Right atrium auricular region (tissue), 2 donors: ENCODE measurements at regions not wholly inside any gene's neighbourhood (a gene's known extent, or its start where the extent isn't known, plus 50 kb on each side); places are given as distances from the start of the nearest gene placed in this dataset.

Experiments
- DNase-seq: peaks from one replicate; pipeline ENCODE4 v3.0.0-alpha.2; 2019; ENCODE audit warnings: low spot score
- H3K27ac ChIP-seq, 2 donors: fragments of 200-600 bp; sonication (generic); 1 replicate in 1 of 2; 2 replicates in 1 of 2; pipeline ENCODE4 v1.5.1; 2016 to 2019
- H3K27me3 ChIP-seq, 2 donors: fragments of 200-600 bp; sonication (generic); one replicate each; pipeline versions ENCODE4 v1.5.1 to v1.6.0; 2017 to 2019
- H3K36me3 ChIP-seq: fragments of 200-600 bp; sonication (generic); one replicate; pipeline ENCODE4 v1.5.1; 2016
- H3K4me1 ChIP-seq, 2 donors: fragments of 200-600 bp; sonication (generic); one replicate each; pipeline versions ENCODE4 v1.5.1 to v1.6.0; 2017 to 2019
- H3K4me3 ChIP-seq, 2 donors: fragments of 200-600 bp; sonication (generic); 1 replicate in 1 of 2; 2 replicates in 1 of 2; pipeline ENCODE4 v1.5.1; 2017 to 2019; ENCODE audit warnings: mild to moderate bottlenecking in 1 of 2, moderate library complexity in 1 of 2
- H3K9me3 ChIP-seq, 2 donors: fragments of 200-600 bp; sonication (generic); one replicate each; pipeline ENCODE4 v1.5.1; 2019
- CTCF ChIP-seq, 2 donors: fragments of 200-600 bp; sonication (generic); IDR thresholded peaks; one replicate each; pipeline ENCODE4 v1.5.1; 2019; ENCODE audit warnings: antibody characterized with exemption in 2 of 2

- H3K27ac ChIP-seq, result no peak overlapping the region
- no peak for TF ChIP-seq CTCF (IDR thresholded peaks at IDR 0.05)
- DNase-seq, result no peak
These were observed 559.9 kb upstream of the MCTP2 start for GRCh38 chr15:93671387-93671943.

GRCh38 chr15:93670931-93671330, 560.4 kb upstream of the MCTP2 start:
- no peaks in the 10 kb centered on the region for H3K36me3 ChIP-seq
- TF ChIP-seq CTCF (IDR thresholded peaks at IDR 0.05), result no peak
- H3K9me3 ChIP-seq, result no peaks in the 10 kb centered on the region
- DNase-seq, result no peak
- no peak overlapping the region for H3K27ac ChIP-seq
- H3K4me3 ChIP-seq, result no peak overlapping the region
- no peaks in the 10 kb centered on the region for H3K4me1 ChIP-seq
- no peaks in the 10 kb centered on the region for H3K27me3 ChIP-seq

More at GRCh38 chr15:93671387-93671943, 559.9 kb upstream of the MCTP2 start:
- no peak overlapping the region for H3K4me3 ChIP-seq
- H3K9me3 ChIP-seq, result no peaks in the 10 kb centered on the region
- H3K27me3 ChIP-seq, result no peaks in the 10 kb centered on the region
- H3K36me3 ChIP-seq, result no peaks in the 10 kb centered on the region
- H3K4me1 ChIP-seq, result no peaks in the 10 kb centered on the region

GRCh38 chr15:93664213-93664956, 567.0 kb upstream of the MCTP2 start:
- H3K9me3 ChIP-seq, result no peaks in the 10 kb centered on the region
- DNase-seq, result no peak
- H3K27ac ChIP-seq, result no peak overlapping the region
- H3K4me1 ChIP-seq, result no peaks in the 10 kb centered on the region
- no peak for TF ChIP-seq CTCF (IDR thresholded peaks at IDR 0.05)
- H3K36me3 ChIP-seq, result no peaks in the 10 kb centered on the region
- no peaks in the 10 kb centered on the region for H3K27me3 ChIP-seq
- no peak overlapping the region for H3K4me3 ChIP-seq

- no peaks in the 10 kb centered on the region for H3K36me3 ChIP-seq
- H3K4me1 ChIP-seq, result no peaks in the 10 kb centered on the region
- H3K27ac ChIP-seq, result no peak overlapping the region
- no peak for DNase-seq
- TF ChIP-seq CTCF (IDR thresholded peaks at IDR 0.05), result no peak
- H3K9me3 ChIP-seq, result no peaks in the 10 kb centered on the region
- H3K4me3 ChIP-seq, result no peak overlapping the region
- H3K27me3 ChIP-seq, result no peaks in the 10 kb centered on the region
These were observed 569.0 kb upstream of the MCTP2 start for GRCh38 chr15:93662162-93662885.

- Histone ChIP-seq H3K9me3 (no peaks in the 10 kb centered on the region), H3K27me3 (no peaks in the 10 kb centered on the region), H3K4me1 (no peaks in the 10 kb centered on the region), H3K36me3 (no peaks in the 10 kb centered on the region), H3K4me3 (no peak overlapping the region), H3K27ac (no peak overlapping the region)
- no peak for TF ChIP-seq CTCF (IDR thresholded peaks at IDR 0.05)
- DNase-seq, result no peak
These were observed 569.2 kb upstream of the RGMA start for GRCh38 chr15:93658026-93658816.
